GM12865 (cell line): ENCODE measurements at regions not wholly inside any gene's neighbourhood (a gene's known extent, or its start where the extent isn't known, plus 50 kb on each side); places are given as distances from the start of the nearest gene placed in this dataset.

Experiments
- DNase-seq: peaks from one replicate; pipeline ENCODE4 v3.0.0; 2010; ENCODE audit warnings: low read depth
- H3K4me3 ChIP-seq: 2 replicates; pipeline ENCODE4 v1.5.1; 2011; ENCODE audit warnings: mild to moderate bottlenecking, low read depth, low read length, control low read depth
- CTCF ChIP-seq: IDR thresholded peaks from 2 replicates; pipeline ENCODE4 v1.5.1; 2011; ENCODE audit warnings: low read length, control low read depth, low read depth, inconsistent platforms; ENCODE audit not compliant: insufficient read depth; ENCODE audit errors: missing control alignments

GRCh38 chr1:65584399-65584798 lies 163.9 kb downstream of the LEPR start:
- no peak for TF ChIP-seq CTCF
- no peak overlapping the region for H3K4me3 ChIP-seq
- no peak for DNase-seq

- DNase-seq, result no peak
- no peak for TF ChIP-seq CTCF
- H3K4me3 ChIP-seq, result no peak overlapping the region
Measured at GRCh38 chr1:65590279-65590678, 169.8 kb downstream of the LEPR start.

- DNase-seq, result no peak
- no peak overlapping the region for H3K4me3 ChIP-seq
- TF ChIP-seq CTCF, result no peak
Measured at GRCh38 chr1:65593516-65593915, 173.0 kb downstream of the LEPR start.

- no peak overlapping the region for H3K4me3 ChIP-seq
- no peak for TF ChIP-seq CTCF
- no peak for DNase-seq
Measured at GRCh38 chr1:65595724-65596123, 175.3 kb downstream of the LEPR start.

GRCh38 chr1:65596768-65597167 lies 176.3 kb downstream of the LEPR start:
- no peak overlapping the region for H3K4me3 ChIP-seq
- no peak for DNase-seq
- no peak for TF ChIP-seq CTCF

GRCh38 chr1:65605621-65606020 lies 185.2 kb downstream of the LEPR start:
- no peak for TF ChIP-seq CTCF
- DNase-seq, result no peak

GRCh38 chr1:65606426-65606825 lies 186.0 kb downstream of the LEPR start:
- no peak overlapping the region for H3K4me3 ChIP-seq
- no peak for DNase-seq
- no peak for TF ChIP-seq CTCF

More at GRCh38 chr1:65605621-65606020, 185.2 kb downstream of the LEPR start:
- no peak overlapping the region for H3K4me3 ChIP-seq
